Neural progenitor cell (in vitro differentiated cells): ENCODE measurements at regions not wholly inside any gene's neighbourhood (a gene's known extent, or its start where the extent isn't known, plus 50 kb on each side); places are given as distances from the start of the nearest gene placed in this dataset.

Experiments used
- CTCF ChIP-seq: fragments of 200-600 bp; sonication (generic); IDR thresholded peaks from 2 replicates; pipeline ENCODE4 v1.5.1; 2017; ENCODE audit warnings: antibody characterized with exemption, mild to moderate bottlenecking
- EZH2phosphoT487 ChIP-seq: fragments of 200-600 bp; sonication (generic); IDR thresholded peaks from 2 replicates; pipeline ENCODE4 v1.6.1; 2017; ENCODE audit warnings: antibody characterized with exemption

GRCh38 chr6:19193624-19194023 lies 643.5 kb upstream of the ID4 start:
- no peak for TF ChIP-seq CTCF
- no peak for TF ChIP-seq EZH2phosphoT487
